ENCODE measurements at regions not wholly inside any gene's neighbourhood (a gene's known extent, or its start where the extent isn't known, plus 50 kb on each side); places are given as distances from the start of the nearest gene placed in this dataset.

- TF ChIP-seq POLR2AphosphoS5 (IDR thresholded peaks at IDR 0.05) (no peak), POLR2A (IDR thresholded peaks at IDR 0.05) (no peak)
Measured at GRCh38 chr14:101337053-101337452, 224.2 kb upstream of the DIO3 start.

Measured in prostate gland (tissue), 1 donor.